A549 (cell line): ENCODE measurements at regions not wholly inside any gene's neighbourhood (a gene's known extent, or its start where the extent isn't known, plus 50 kb on each side); places are given as distances from the start of the nearest gene placed in this dataset.

ENCODE experiments used
- CTCF ChIP-seq: fragments of >200 bp; sonication (Bioruptor Twin); formaldehyde crosslinking; IDR thresholded peaks from 3 replicates; pipeline ENCODE4 v1.5.1; 2016
- FOSL2 ChIP-seq, 2 experiments: fragments of 450-650 bp in 1 of 2; fragments of >200 bp in 1 of 2; sonication (Bioruptor Twin) in 1 of 2; formaldehyde crosslinking; IDR thresholded peaks; 2 replicates each; pipeline versions ENCODE4 v1.5.0 to v1.6.1; 2016 to 2020; ENCODE audit warnings: mild to moderate bottlenecking in 1 of 2, moderate library complexity in 1 of 2
- KDM5A ChIP-seq: fragments of 200-600 bp; sonication (generic); IDR thresholded peaks from 2 replicates; pipeline ENCODE4 v1.6.1; 2016; ENCODE audit warnings: antibody characterized with exemption, mild to moderate bottlenecking
- RAD21 ChIP-seq, 2 experiments: fragments of >200 bp in 1 of 2; sonication (Bioruptor Twin) in 1 of 2; formaldehyde crosslinking in 1 of 2; IDR thresholded peaks in 1 of 2; conservative IDR thresholded peaks in 1 of 2; 2 replicates in 1 of 2; 3 replicates in 1 of 2; pipeline ENCODE4 v1.6.1; 2012 to 2018; ENCODE audit warnings: inconsistent platforms in 1 of 2

GRCh38 chr10:3290550-3290949 lies 118.0 kb upstream of the PITRM1 start:
- no peak for TF ChIP-seq CTCF
- no peak for TF ChIP-seq FOSL2 (IDR thresholded peaks at IDR 0.05)
- no peak for TF ChIP-seq FOSL2 (CRISPR knock-in tag; IDR thresholded peaks at IDR 0.05)
- no peak for TF ChIP-seq RAD21 (conservative IDR thresholded peaks at IDR 0.05 in 1 of 2, IDR thresholded peaks at IDR 0.05 in 1 of 2)
- no peak for TF ChIP-seq KDM5A
